ENCODE measurements at regions not wholly inside any gene's neighbourhood (a gene's known extent, or its start where the extent isn't known, plus 50 kb on each side); places are given as distances from the start of the nearest gene placed in this dataset.

DNA sequence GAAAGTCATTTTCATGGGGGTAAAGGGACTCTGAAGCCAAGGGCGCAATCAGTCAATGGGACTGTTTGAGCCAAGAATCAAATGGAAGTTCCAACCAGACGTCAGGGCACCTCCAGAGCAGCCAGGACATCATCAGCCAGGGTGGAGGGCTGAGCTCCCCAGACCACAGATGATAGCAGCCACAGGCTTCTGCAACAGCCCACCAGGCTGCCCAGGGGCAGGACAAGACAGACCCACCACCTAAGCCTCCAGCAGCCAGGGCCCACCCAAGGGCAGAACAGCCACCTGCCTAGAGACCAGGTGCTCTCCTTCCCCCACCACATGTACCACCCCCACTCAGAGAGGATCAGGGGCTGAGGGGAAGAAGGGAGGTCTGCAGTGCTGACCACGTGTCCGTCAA is 53.8 kb upstream of the SLC66A3 start:
- Histone ChIP-seq H3K4me3 (no peak overlapping the region), H3K27ac (no peak overlapping the region), H3K36me3 (no peaks in the 10 kb centered on the region), H3K27me3 (no peaks in the 10 kb centered on the region), H3K9me3 (no peaks in the 10 kb centered on the region), H3K4me1 (no peaks in the 10 kb centered on the region)
- ATAC-seq (ENCODE audit: low FRiP score in 2 of 2), result no peak
- WGBS, 2 donors, result 73 to 76% methylated on average over 4 of the region's 4 CpGs
- no peak for DNase-seq
- TF ChIP-seq EP300 (IDR thresholded peaks at IDR 0.05), result no peak
- TF ChIP-seq, protein P1, sequence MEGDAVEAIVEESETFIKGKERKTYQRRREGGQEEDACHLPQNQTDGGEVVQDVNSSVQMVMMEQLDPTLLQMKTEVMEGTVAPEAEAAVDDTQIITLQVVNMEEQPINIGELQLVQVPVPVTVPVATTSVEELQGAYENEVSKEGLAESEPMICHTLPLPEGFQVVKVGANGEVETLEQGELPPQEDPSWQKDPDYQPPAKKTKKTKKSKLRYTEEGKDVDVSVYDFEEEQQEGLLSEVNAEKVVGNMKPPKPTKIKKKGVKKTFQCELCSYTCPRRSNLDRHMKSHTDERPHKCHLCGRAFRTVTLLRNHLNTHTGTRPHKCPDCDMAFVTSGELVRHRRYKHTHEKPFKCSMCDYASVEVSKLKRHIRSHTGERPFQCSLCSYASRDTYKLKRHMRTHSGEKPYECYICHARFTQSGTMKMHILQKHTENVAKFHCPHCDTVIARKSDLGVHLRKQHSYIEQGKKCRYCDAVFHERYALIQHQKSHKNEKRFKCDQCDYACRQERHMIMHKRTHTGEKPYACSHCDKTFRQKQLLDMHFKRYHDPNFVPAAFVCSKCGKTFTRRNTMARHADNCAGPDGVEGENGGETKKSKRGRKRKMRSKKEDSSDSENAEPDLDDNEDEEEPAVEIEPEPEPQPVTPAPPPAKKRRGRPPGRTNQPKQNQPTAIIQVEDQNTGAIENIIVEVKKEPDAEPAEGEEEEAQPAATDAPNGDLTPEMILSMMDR (IDR thresholded peaks at IDR 0.05), result no peak
- TF ChIP-seq POLR2A (IDR thresholded peaks at IDR 0.05), result no peak
- no peak for TF ChIP-seq POLR2AphosphoS5 (IDR thresholded peaks at IDR 0.05)

DNA sequence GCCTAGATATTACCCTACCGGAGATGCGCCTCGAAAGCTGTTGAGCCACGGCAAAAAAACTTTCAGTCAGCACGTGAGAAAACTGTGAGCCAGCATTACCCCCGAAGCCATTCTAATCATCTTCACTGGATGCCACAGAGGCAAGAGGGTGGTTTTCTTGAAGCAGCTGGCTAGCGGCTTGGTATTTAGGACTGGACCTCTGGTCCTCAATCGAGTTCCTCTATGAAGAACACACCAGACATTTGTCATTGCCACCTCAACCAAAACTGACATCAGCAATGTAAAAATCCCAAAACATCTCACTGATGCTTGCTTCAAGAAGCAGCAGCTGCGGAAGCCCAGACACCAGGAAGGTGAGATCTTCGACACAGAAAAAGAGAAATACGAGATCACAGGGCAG is 52.8 kb upstream of the SLC66A3 start:
- TF ChIP-seq POLR2AphosphoS5 (IDR thresholded peaks at IDR 0.05), result no peak
- TF ChIP-seq, protein P1 (IDR thresholded peaks at IDR 0.05), result no peak
- TF ChIP-seq POLR2A (IDR thresholded peaks at IDR 0.05), result no peak
- no peak for TF ChIP-seq EP300 (IDR thresholded peaks at IDR 0.05)
- no peaks in the 10 kb centered on the region for H3K27me3 ChIP-seq
- H3K27ac ChIP-seq, result no peak overlapping the region
- DNase-seq (no peak), ATAC-seq (ENCODE audit: low FRiP score in 2 of 2) (no peak)
- H3K4me1 ChIP-seq, result no peaks in the 10 kb centered on the region
- 77 to 80% methylated on average over 11 of the region's 11 CpGs for WGBS, 2 donors
- H3K4me3 ChIP-seq, result no peak overlapping the region
- H3K36me3 ChIP-seq, result no peaks in the 10 kb centered on the region
- H3K9me3 ChIP-seq, result no peaks in the 10 kb centered on the region

DNA sequence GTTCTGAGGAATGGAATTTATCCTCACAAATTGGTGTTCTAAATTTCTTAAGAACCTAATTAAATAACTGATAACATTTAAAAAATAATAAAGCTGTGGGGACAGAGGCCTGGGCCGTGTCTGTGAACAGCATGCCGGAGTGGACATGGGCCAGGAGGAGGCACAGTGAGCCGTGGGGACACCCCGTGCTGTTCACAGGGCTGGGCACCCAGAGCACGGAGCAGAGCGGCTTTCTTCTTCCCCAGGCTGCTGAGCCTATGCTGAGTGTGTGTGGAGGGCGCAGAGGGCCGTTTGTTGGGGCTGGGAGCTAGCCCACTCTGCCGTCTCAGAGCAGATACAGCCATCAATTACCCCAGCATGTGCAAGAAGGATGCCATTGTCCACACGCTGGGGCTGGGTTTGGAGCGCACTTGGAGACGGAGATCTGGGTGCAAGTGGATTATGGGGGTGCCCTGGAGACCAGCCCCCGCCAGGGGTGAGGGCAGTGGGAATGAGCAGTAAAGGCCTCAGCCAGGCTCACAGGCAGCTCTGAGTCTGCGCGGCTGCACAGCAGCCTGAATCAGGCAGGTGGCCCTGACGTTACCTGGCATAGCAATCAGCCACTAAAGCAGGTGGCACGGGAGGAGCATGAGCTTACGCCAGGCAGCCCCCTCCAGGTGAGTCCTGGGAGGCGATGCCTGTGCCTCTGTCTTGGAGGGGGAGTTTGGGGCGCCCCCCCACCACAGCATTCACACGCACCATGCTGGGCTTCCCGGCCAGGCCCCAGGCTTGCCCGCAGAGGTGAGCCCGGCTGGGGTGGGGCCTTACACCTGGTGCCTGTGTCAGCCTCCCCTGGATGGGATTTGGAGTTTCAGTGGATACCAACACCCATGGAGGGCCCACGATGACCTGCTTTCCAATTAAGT is 52.1 kb upstream of the SLC66A3 start:
- peak in 1 of 2 donors; percentile 51 for ATAC-seq (ENCODE audit: low FRiP score in 2 of 2)
- TF ChIP-seq POLR2AphosphoS5 (IDR thresholded peaks at IDR 0.05) (no peak), EP300 (IDR thresholded peaks at IDR 0.05) (no peak), POLR2A (IDR thresholded peaks at IDR 0.05) (no peak)
- TF ChIP-seq, protein P1 (IDR thresholded peaks at IDR 0.05), result no peak
- H3K9me3 ChIP-seq, result no peaks in the 10 kb centered on the region
- H3K36me3 ChIP-seq, result no peaks in the 10 kb centered on the region
- H3K27ac ChIP-seq, result no peak overlapping the region
- DNase-seq, result no peak
- H3K4me1 ChIP-seq, result no peaks in the 10 kb centered on the region
- 79 to 88% methylated on average over 25 of the region's 25 CpGs for WGBS, 2 donors
- H3K27me3 ChIP-seq, result no peaks in the 10 kb centered on the region
- no peak overlapping the region for H3K4me3 ChIP-seq

DNA sequence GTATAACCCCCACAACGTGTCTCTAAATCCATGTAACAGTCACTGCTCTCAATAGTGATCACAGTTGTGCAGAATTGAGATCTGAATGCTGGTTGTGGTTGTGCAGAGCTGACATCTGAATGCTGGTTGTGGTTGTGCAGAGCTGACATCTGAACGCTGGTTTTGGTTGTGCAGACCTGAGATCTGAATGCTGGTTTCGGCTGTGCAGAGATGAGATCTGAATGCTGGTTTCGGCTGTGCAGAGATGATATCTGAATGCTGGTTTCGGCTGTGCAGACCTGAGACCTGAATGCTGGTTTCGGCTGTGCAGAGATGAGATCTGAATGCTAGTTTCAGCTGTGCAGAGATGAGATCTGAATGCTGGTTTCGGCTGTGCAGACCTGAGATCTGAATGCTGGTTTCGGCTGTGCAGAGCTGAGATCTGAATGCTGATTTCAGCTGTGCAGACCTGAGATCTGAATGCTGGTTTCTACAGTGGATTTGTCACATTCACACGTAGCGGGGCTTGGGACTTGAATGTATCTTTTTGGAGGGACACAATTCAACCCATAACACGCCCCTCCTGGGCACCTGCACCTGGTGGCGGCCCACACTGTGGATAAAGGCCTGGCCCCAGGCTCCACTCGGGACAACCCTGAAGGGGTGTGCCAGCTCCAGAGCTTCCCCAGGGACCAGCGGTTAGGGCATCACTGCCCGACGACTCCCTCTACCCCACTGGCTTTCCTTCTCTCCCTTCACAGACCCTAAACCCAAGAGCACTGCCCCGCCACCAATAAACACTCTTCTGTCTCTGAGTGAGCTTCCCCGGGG is 51.1 kb upstream of the SLC66A3 start:
- Histone ChIP-seq H3K9me3 (no peaks in the 10 kb centered on the region), H3K4me3 (no peak overlapping the region), H3K27ac (no peak overlapping the region), H3K4me1 (no peaks in the 10 kb centered on the region), H3K36me3 (no peaks in the 10 kb centered on the region), H3K27me3 (no peaks in the 10 kb centered on the region)
- DNase-seq (no peak), ATAC-seq (ENCODE audit: low FRiP score in 2 of 2) (peak in 1 of 2 donors; percentile 5)
- TF ChIP-seq, protein P1 (IDR thresholded peaks at IDR 0.05), result no peak
- TF ChIP-seq POLR2A (IDR thresholded peaks at IDR 0.05) (no peak), POLR2AphosphoS5 (IDR thresholded peaks at IDR 0.05) (no peak), EP300 (IDR thresholded peaks at IDR 0.05) (no peak)
- WGBS, 2 donors, result 82 to 87% methylated on average over 14 to 18 of the region's 18 CpGs
